Karpas-422 (cell line): ENCODE measurements at regions not wholly inside any gene's neighbourhood (a gene's known extent, or its start where the extent isn't known, plus 50 kb on each side); places are given as distances from the start of the nearest gene placed in this dataset.

Experiments
- DNase-seq: peaks from one replicate; pipeline ENCODE4 v3.0.0-alpha.2; 2015
- H2AFZ ChIP-seq: fragments of 200-600 bp; sonication (generic); 2 replicates; pipeline ENCODE4 v1.6.1; 2014; ENCODE audit warnings: antibody characterized with exemption, low read length, mixed read lengths
- H3K27ac ChIP-seq: fragments of 200-600 bp; sonication (generic); 2 replicates; pipeline ENCODE4 v1.5.1; 2014; ENCODE audit warnings: mild to moderate bottlenecking, low read length, moderate library complexity
- H3K27me3 ChIP-seq: fragments of 200-600 bp; sonication (generic); 2 replicates; pipeline ENCODE4 v1.6.1; 2014; ENCODE audit warnings: low read length, mixed read lengths
- H3K36me3 ChIP-seq: fragments of 200-600 bp; sonication (generic); 2 replicates; pipeline ENCODE4 v1.6.1; 2014; ENCODE audit warnings: low read length, mixed read lengths; ENCODE audit not compliant: insufficient read depth
- H3K4me1 ChIP-seq: fragments of 200-600 bp; sonication (generic); 2 replicates; pipeline ENCODE4 v1.6.1; 2014; ENCODE audit warnings: mild to moderate bottlenecking, low read length, mixed read lengths
- H3K4me2 ChIP-seq: fragments of 200-600 bp; sonication (generic); 2 replicates; pipeline ENCODE4 v1.6.1; 2014; ENCODE audit warnings: low read length, low read depth, mild to moderate bottlenecking; ENCODE audit not compliant: poor library complexity, severe bottlenecking
- H3K4me3 ChIP-seq: fragments of 200-600 bp; sonication (generic); 2 replicates; pipeline ENCODE4 v1.5.1; 2014; ENCODE audit warnings: mild to moderate bottlenecking, antibody characterized with exemption, low read length, mixed read lengths
- H3K79me2 ChIP-seq: fragments of 200-600 bp; sonication (generic); 2 replicates; pipeline ENCODE4 v1.6.1; 2014; ENCODE audit warnings: mild to moderate bottlenecking, low read length, mixed read lengths
- H3K9ac ChIP-seq: fragments of 200-600 bp; sonication (generic); 2 replicates; pipeline ENCODE4 v1.6.0; 2014; ENCODE audit warnings: low read length
- H3K9me2 ChIP-seq: fragments of 200-600 bp; sonication (generic), shearing (Covaris generic); replicated peaks from 2 replicates; pipeline ENCODE4 v1.6.0; 2014; ENCODE audit warnings: mild to moderate bottlenecking, low read length, moderate library complexity; ENCODE audit not compliant: insufficient read depth
- H3K9me3 ChIP-seq: fragments of 300-700, 200-600 bp; sonication (generic); 2 replicates; pipeline ENCODE4 v1.6.1; 2014; ENCODE audit warnings: low read length, mixed read lengths
- H4K20me1 ChIP-seq: fragments of 200-600 bp; sonication (generic); 2 replicates; pipeline ENCODE4 v1.6.1; 2014; ENCODE audit warnings: mild to moderate bottlenecking, antibody characterized with exemption, low read length, low read depth; ENCODE audit not compliant: insufficient read depth

DNA sequence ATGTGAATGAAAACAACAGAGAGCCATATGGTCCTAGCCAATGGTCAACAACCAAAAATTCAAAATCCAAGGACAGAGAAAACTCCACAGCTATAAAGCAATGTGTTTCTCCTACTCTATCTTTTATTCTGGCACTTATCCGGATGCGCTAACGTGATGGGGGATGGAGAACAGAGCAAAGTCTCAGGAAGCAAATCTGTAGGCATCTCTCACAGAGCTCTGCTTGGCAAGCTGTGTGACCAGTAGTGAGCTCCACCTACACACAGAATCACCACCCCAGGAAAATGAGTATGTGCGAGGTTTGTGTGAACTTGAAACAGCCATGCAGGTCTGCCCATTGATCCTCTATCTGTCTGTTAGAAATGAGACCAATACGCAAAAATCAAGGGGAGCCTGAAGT lies 584.3 kb downstream of the BCL11A start:
- no peak for DNase-seq
- H3K27me3 ChIP-seq, result no peaks in the 10 kb centered on the region
- no peak overlapping the region for H3K27ac ChIP-seq
- no peak overlapping the region for H3K4me2 ChIP-seq
- no peaks in the 10 kb centered on the region for H3K79me2 ChIP-seq
- no peaks in the 10 kb centered on the region for H3K36me3 ChIP-seq
- H3K9me3 ChIP-seq, result no peaks in the 10 kb centered on the region
- no peak overlapping the region for H2AFZ ChIP-seq
- H3K9ac ChIP-seq, result no peak overlapping the region
- H3K4me1 ChIP-seq, result no peaks in the 10 kb centered on the region
- no peaks in the 10 kb centered on the region for H3K9me2 ChIP-seq
- no peaks in the 10 kb centered on the region for H4K20me1 ChIP-seq
- H3K4me3 ChIP-seq, result no peak overlapping the region

DNA sequence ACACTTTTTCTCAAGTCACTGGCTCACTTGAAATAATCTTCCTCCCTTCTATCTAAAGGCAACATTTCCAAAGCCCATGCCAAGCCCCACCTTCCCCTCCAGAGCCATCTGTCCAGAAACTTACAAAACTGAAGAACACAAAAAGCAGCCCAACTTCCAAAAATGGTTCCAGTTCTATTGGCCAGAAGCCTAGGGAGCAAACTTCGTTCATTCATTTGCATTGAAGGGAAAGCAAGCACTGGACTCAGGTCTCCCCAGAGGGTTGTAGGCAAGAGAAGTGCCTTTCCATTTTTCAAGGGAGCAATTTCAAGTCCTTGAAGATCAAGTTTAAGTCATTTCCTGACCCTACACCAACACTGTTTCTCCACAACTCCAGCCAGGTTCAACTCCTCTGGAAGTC lies 585.0 kb downstream of the BCL11A start:
- Histone ChIP-seq H3K9ac (no peak overlapping the region), H3K9me3 (no peaks in the 10 kb centered on the region), H2AFZ (no peak overlapping the region), H3K36me3 (no peaks in the 10 kb centered on the region), H4K20me1 (no peaks in the 10 kb centered on the region), H3K79me2 (no peaks in the 10 kb centered on the region), H3K9me2 (no peaks in the 10 kb centered on the region), H3K27me3 (no peaks in the 10 kb centered on the region), H3K4me1 (no peaks in the 10 kb centered on the region), H3K4me2 (no peak overlapping the region), H3K27ac (no peak overlapping the region), H3K4me3 (no peak overlapping the region)
- DNase-seq, result no peak

DNA sequence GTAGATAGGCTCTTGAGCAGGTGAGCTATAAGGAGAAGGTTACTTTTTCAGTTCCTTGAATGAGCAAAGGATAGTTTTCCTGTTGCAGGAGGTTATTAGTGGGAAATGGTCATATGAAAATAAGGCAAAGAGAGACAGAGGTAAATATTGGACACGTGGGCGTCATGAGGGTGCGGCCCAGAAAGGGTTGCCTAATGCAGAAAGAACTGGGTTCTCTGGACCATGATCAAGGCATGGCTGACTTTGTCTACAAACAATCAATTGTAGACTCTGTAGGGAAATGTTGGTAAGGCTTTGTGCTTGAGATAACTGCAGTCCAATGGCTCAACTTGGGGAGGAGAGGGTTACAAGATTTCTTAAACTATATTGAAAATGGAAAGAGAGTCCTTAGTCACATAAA lies 585.8 kb downstream of the BCL11A start:
- no peaks in the 10 kb centered on the region for H3K79me2 ChIP-seq
- H3K27me3 ChIP-seq, result no peaks in the 10 kb centered on the region
- no peaks in the 10 kb centered on the region for H4K20me1 ChIP-seq
- DNase-seq, result no peak
- H3K27ac ChIP-seq, result no peak overlapping the region
- H3K4me1 ChIP-seq, result no peaks in the 10 kb centered on the region
- no peaks in the 10 kb centered on the region for H3K36me3 ChIP-seq
- no peak overlapping the region for H3K9ac ChIP-seq
- H3K9me2 ChIP-seq, result no peaks in the 10 kb centered on the region
- no peaks in the 10 kb centered on the region for H3K9me3 ChIP-seq
- no peak overlapping the region for H3K4me3 ChIP-seq
- H3K4me2 ChIP-seq, result no peak overlapping the region
- no peak overlapping the region for H2AFZ ChIP-seq

DNA sequence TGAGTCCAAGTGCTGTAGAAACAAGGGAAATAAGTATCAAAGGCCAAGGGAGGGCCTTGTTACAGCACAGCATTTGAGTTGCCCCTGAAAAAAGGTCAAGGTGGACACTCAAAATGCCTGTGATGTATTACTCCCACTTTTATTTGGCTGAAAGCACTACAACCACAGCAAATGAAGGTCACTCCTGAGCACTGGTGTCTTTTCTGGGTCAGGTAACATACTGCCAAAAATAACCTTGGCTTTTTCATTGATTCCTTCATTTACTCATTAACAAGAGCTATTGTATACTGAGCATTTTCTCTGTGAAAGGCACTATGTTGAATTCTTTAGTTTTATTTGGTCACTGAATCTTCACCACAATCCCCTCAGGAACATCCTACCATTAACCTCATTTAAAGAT lies 590.3 kb downstream of the BCL11A start:
- Histone ChIP-seq H3K27me3 (no peaks in the 10 kb centered on the region), H3K27ac (no peak overlapping the region), H3K4me2 (no peak overlapping the region), H3K4me1 (no peaks in the 10 kb centered on the region), H3K36me3 (no peaks in the 10 kb centered on the region), H3K9me3 (no peaks in the 10 kb centered on the region), H3K79me2 (no peaks in the 10 kb centered on the region), H2AFZ (no peak overlapping the region), H4K20me1 (no peaks in the 10 kb centered on the region), H3K9me2 (no peaks in the 10 kb centered on the region), H3K4me3 (no peak overlapping the region), H3K9ac (no peak overlapping the region)
- DNase-seq, result no peak

DNA sequence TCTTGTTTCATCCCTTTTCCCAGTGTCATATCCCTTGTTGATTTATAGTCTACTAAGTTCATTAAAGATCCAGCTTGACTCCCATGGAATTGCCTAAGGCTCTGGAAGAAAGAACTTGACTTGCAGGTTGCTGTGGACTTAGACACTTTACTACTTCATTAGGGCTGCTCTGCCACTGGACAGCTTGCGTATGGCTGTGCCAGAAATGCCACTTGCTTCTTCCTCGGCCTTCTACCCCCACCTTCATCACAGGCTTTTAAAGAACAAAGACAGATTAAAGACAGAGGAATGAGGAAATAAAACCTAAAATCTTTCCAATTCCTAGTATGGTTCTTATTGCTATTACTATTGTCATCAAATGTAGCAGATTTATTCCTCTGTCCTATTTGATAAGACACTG lies 591.7 kb downstream of the BCL11A start:
- Histone ChIP-seq H3K27ac (no peak overlapping the region), H3K79me2 (no peaks in the 10 kb centered on the region), H3K4me2 (no peak overlapping the region), H3K36me3 (no peaks in the 10 kb centered on the region), H3K4me3 (no peak overlapping the region), H3K9me3 (no peaks in the 10 kb centered on the region), H3K4me1 (no peaks in the 10 kb centered on the region), H3K27me3 (no peaks in the 10 kb centered on the region), H4K20me1 (no peaks in the 10 kb centered on the region), H2AFZ (no peak overlapping the region), H3K9me2 (no peaks in the 10 kb centered on the region), H3K9ac (no peak overlapping the region)
- DNase-seq, result no peak

DNA sequence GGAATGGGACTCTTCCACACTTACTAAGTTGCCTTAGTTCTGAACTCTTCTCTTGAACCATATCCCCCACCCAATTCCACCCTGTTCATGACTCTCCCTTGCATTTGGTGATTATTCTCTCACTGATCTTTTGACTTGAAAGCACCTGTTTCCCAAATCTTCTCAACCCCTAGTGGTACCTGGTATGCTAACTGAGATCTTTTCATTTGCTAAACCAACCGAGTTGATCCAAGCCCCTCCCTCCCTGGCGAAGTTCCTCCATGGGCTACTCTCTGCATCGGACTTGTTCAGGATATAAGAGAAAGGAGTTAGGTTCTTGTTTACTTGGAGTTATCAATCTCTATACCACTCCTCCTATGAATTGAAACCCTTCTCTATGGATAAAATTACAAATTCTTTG lies 593.5 kb downstream of the BCL11A start:
- no peak overlapping the region for H3K4me2 ChIP-seq
- no peaks in the 10 kb centered on the region for H3K9me3 ChIP-seq
- no peak overlapping the region for H3K9ac ChIP-seq
- no peak for DNase-seq
- H3K79me2 ChIP-seq, result no peaks in the 10 kb centered on the region
- no peaks in the 10 kb centered on the region for H4K20me1 ChIP-seq
- H3K4me3 ChIP-seq, result no peak overlapping the region
- H2AFZ ChIP-seq, result no peak overlapping the region
- no peaks in the 10 kb centered on the region for H3K36me3 ChIP-seq
- no peaks in the 10 kb centered on the region for H3K4me1 ChIP-seq
- H3K27me3 ChIP-seq, result no peaks in the 10 kb centered on the region
- H3K9me2 ChIP-seq, result no peaks in the 10 kb centered on the region
- no peak overlapping the region for H3K27ac ChIP-seq

DNA sequence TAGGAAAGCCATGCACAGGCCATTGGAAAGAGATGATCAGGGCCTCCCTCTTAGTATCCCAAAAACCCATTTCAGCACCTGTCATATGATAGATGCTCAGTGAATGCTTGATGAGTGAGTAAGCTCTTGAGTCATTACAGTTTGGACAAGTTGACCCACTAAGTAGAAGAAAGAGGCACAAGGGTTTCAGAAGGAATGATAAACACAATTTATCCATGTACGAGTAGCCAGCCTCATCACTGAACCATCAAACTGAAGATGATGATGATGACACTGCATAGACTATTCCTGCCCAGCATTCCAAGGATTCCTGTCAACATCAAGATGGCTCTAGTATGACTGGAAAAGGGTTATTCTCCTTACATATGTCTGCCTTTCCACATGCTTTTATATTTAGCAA lies 596.0 kb downstream of the BCL11A start:
- no peaks in the 10 kb centered on the region for H3K4me1 ChIP-seq
- no peak overlapping the region for H2AFZ ChIP-seq
- no peak overlapping the region for H3K27ac ChIP-seq
- no peaks in the 10 kb centered on the region for H3K79me2 ChIP-seq
- no peaks in the 10 kb centered on the region for H3K36me3 ChIP-seq
- no peaks in the 10 kb centered on the region for H3K9me2 ChIP-seq
- no peak overlapping the region for H3K9ac ChIP-seq
- H3K9me3 ChIP-seq, result no peaks in the 10 kb centered on the region
- no peak overlapping the region for H3K4me2 ChIP-seq
- no peaks in the 10 kb centered on the region for H3K27me3 ChIP-seq
- H4K20me1 ChIP-seq, result no peaks in the 10 kb centered on the region
- no peak for DNase-seq
- H3K4me3 ChIP-seq, result no peak overlapping the region

DNA sequence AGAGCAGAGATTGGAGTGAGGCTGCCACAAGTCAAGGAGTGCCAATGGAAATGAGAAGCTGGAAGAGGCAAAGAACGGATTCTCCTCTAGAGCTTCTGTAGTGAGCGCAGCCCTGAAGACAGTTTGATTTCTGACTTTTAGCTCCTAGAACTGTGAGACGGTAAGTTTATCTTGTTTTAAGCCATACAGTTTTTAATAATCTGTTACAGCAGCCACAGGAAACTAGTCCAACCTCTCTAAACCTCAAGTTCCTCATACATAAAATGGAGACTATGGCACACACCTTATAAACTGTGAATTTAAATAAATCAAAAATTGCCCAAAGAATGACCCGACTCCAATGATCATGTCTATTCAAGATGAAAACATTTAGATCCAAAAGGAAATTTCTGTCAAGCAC lies 596.5 kb downstream of the BCL11A start:
- Histone ChIP-seq H3K9me3 (no peaks in the 10 kb centered on the region), H3K79me2 (no peaks in the 10 kb centered on the region), H4K20me1 (no peaks in the 10 kb centered on the region), H3K36me3 (no peaks in the 10 kb centered on the region), H3K9ac (no peak overlapping the region), H2AFZ (no peak overlapping the region), H3K9me2 (no peaks in the 10 kb centered on the region), H3K4me1 (no peaks in the 10 kb centered on the region), H3K27ac (no peak overlapping the region), H3K4me2 (no peak overlapping the region), H3K27me3 (no peaks in the 10 kb centered on the region), H3K4me3 (no peak overlapping the region)
- no peak for DNase-seq

DNA sequence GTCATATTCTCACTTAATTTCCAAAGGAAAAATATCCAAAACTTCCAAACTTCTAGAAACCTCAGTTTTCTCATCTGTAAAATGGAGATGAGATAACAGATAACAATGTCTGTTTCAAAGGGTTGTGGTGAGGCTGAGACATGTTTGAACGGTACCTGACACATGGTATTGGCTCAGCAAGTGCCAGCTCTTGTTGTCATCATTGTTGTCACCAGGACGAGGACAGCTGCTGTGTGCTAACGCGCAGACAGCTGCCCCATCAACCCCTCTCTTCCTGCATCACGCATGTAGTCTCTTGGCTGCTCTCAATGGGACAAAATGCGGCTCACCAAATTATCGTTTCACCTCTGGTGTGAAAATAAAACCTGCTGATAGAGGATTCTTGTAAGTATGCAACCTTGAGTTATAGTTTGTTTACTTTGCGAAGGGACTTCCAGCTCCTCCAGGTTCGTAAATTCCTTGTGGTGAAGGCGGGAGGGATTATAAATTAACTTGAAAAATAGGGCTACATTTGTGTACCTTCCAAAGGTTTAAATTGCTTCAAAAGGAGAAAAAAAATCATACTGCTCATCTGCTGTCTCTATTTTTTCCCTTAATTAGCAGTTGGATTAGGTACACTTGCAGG lies 605.4 kb downstream of the BCL11A start:
- Histone ChIP-seq H3K9ac (no peak overlapping the region), H3K27ac (no peak overlapping the region), H3K4me2 (no peak overlapping the region), H2AFZ (no peak overlapping the region), H3K79me2 (no peaks in the 10 kb centered on the region), H3K9me3 (no peaks in the 10 kb centered on the region), H4K20me1 (no peaks in the 10 kb centered on the region), H3K36me3 (no peaks in the 10 kb centered on the region), H3K4me3 (no peak overlapping the region), H3K9me2 (no peaks in the 10 kb centered on the region), H3K27me3 (no peaks in the 10 kb centered on the region), H3K4me1 (no peaks in the 10 kb centered on the region)
- no peak for DNase-seq
